CD4-positive, alpha-beta T cell treated with Interleukin-4 for 4 hours (primary cell): ENCODE measurements at regions not wholly inside any gene's neighbourhood (a gene's known extent, or its start where the extent isn't known, plus 50 kb on each side); places are given as distances from the start of the nearest gene placed in this dataset.

Experiments
- DNase-seq: peaks from one replicate; pipeline ENCODE4 v3.0.0-alpha.2; 2020

DNA sequence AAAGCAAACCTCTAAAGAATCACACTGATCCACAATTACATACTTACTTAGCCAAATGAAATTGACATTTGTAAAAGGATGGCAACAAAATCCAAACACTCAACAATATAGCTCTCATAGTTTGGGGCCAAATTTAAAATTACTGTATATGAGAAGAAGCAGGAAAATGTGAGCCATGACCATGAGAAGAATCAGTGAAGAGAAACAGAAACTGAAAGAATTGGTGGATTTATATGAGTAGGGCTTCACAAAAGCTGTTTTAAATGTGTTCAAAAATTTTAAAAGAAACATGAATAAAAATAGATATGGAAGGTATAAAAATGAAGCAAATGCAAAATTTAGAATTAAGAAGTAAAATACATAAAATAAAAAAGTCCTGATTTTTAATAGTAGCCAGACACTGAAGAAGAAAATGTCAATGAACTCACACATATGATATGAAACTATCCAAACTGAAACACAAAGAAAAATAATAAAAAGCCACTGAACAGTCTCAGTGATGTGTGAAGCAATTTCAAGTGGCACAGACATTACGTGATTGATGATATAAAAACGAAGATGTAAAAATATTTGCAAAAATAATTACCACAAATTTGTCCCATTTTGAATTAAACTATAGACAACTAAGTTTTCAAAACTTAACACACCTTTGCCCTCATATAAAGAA lies 87.9 kb upstream of the MDGA2 start:
- no peak for DNase-seq

DNA sequence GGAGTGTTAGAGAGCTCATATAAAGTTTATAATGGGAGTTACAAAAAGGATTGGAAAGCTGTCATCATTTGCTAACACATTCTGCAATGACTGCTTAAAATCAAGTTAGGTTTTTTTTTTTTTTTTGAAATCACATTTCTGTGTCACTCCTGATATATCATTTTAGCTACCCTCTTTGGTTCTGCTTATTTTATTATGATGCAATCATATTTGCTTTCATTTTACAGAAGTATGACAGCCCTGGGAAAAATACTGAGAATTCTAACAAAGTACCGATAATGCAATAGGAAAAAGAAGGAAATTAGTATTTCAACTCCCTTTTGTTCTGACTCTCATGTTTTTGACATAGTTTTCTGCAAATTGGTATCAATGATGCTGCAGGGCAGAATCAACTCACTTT lies 71.6 kb upstream of the MDGA2 start:
- DNase-seq: no peak

DNA sequence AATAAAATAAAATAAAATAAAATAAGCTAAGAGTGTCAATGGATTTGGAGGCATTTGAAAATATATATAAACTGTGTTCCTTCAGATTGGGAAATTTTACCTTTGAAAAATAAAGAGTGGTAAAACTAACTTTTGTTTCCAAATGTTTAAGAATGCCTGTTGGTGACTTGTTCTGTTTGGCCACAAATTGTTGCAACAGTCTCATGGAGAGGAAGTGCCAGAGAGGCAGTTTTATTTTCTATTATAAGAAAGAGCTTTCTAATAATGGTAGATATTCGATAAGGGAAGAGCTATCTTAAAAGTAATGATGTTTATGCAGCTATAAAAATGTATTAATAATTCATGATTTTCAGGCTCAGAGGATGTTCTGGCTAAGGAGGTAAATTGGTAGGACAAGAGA lies 68.8 kb upstream of the MDGA2 start:
- no peak for DNase-seq

DNA sequence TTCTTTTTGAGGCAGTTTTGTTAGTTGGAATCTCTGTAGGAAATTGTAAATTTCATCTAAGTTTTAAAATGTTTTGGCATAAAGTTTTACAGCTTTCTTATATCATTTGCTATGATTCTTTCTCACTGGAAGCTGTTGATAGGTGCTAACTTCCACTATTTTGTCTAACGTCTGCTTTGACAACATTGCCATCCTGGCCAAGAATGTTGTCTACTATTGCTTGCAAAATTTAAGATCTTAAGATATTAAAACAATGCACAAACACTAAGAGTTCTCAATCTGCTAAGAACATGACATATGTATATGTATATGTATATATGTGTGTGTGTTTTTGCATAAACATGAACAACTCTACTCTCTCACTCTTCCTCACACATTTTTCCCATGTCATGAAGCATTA lies 64.1 kb upstream of the MDGA2 start:
- DNase-seq: no peak

GRCh38 chr14:47730296-47730695 lies 54.9 kb upstream of the MDGA2 start:
- no peak for DNase-seq
